Glutamatergic neuron (in vitro differentiated cells): ENCODE measurements at regions not wholly inside any gene's neighbourhood (a gene's known extent, or its start where the extent isn't known, plus 50 kb on each side); places are given as distances from the start of the nearest gene placed in this dataset.
"Not testable (repeated sequence)": the region's sequence is repeated elsewhere in the genome, so short reads cannot be mapped to it uniquely, and the experiment has no call there.

Experiments
- DNase-seq: peaks from one replicate; pipeline ENCODE4 v3.0.0; 2022
- H3K27ac Mint-ChIP-seq: one replicate; pipeline ENCODE4 v1.8.0; 2020; ENCODE audit warnings: mild to moderate bottlenecking, mixed read lengths, inconsistent platforms; ENCODE audit not compliant: unreplicated experiment
- H3K27me3 Mint-ChIP-seq: one replicate; pipeline ENCODE4 v1.8.0; 2020; ENCODE audit warnings: mild to moderate bottlenecking, moderate library complexity, mixed read lengths, inconsistent platforms; ENCODE audit not compliant: unreplicated experiment
- H3K36me3 Mint-ChIP-seq: one replicate; pipeline ENCODE4 v1.8.0; 2020; ENCODE audit warnings: mild to moderate bottlenecking, mixed read lengths, inconsistent platforms; ENCODE audit not compliant: unreplicated experiment
- H3K4me1 Mint-ChIP-seq: one replicate; pipeline ENCODE4 v1.8.0; 2020; ENCODE audit warnings: mild to moderate bottlenecking, low read depth, mixed read lengths, inconsistent platforms; ENCODE audit not compliant: unreplicated experiment
- H3K4me3 Mint-ChIP-seq: one replicate; pipeline ENCODE4 v1.8.0; 2020; ENCODE audit warnings: mild to moderate bottlenecking, mixed read lengths, inconsistent platforms; ENCODE audit not compliant: unreplicated experiment
- H3K9me3 Mint-ChIP-seq: one replicate; pipeline ENCODE4 v1.8.0; 2020; ENCODE audit warnings: mild to moderate bottlenecking, moderate library complexity, mixed read lengths, inconsistent platforms; ENCODE audit not compliant: unreplicated experiment
- TF ChIP-seq, protein P1 (sequence below): fragments of 200-600 bp; sonication (generic); IDR thresholded peaks from one replicate; pipeline ENCODE4 v1.5.0; 2021; ENCODE audit not compliant: partially characterized antibody, unreplicated experiment

DNA sequence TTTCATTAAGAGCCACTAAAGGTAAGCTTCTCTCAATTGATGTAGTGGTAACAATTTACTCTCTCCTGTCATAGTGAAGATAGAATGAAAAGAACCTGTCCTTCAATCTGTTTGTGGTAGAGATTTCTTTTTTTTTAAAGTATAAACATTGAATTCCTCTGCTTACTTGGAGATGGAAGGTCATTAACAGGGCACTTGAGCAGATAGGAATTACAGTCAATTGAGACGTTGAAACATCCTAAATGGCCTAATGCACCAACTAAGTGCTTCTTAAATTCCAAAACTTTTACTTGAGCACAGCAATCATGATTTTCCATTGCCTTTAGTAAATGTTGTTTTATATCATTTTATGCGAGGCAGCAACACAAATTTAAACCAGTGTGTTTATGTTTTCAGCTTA lies 241.4 kb downstream of the FOXG1 start:
- no peaks in the 10 kb centered on the region for H3K27me3 Mint-ChIP-seq
- no peak overlapping the region for H3K4me3 Mint-ChIP-seq
- H3K4me1 Mint-ChIP-seq: no peaks in the 10 kb centered on the region

DNA sequence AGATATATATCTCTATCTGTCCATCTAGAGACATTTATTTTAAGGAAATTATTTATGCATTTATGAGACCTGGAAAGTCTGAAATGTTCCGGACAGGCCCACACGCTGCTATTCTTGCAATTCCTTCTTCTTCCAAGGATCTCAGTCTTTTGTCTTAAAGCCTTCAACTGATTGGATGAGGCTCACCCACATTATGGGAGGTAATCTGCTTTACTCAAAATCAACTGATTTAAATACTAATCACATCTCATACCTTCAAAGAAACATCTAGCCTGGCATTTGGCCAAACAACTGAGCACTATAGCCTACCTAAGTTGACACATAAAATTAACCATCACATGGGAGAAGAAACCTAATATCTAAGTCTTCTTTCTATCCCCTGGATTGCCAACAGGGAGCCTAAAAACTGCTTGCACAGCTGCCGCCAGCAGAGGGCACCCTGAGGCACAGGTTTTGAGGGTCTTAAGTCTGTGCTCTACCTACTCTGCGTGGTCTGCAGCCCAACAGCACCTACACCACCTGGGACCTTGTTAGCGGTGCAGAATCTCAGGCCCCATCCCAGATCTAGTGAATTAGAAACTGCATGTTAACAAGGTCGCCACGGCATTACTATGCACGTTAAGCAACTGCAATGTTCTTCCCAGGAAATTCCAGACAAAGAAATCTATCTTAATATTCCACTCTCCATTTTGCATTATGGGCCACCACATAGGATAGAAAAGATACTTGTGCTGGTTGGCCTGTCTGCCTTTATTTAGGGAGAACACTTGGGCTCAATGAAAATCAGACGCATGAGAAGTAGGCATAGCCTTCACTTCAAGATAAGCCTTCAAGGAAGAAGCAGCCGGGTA lies 249.7 kb downstream of the FOXG1 start:
- Mint-ChIP-seq H3K27me3 (peaks cover 3% of the 10 kb centered on the region), H3K36me3 (no peaks in the 10 kb centered on the region), H3K9me3 (no peaks in the 10 kb centered on the region), H3K27ac (no peak overlapping the region), H3K4me3 (no peak overlapping the region), H3K4me1 (no peaks in the 10 kb centered on the region)
- TF ChIP-seq, protein P1, sequence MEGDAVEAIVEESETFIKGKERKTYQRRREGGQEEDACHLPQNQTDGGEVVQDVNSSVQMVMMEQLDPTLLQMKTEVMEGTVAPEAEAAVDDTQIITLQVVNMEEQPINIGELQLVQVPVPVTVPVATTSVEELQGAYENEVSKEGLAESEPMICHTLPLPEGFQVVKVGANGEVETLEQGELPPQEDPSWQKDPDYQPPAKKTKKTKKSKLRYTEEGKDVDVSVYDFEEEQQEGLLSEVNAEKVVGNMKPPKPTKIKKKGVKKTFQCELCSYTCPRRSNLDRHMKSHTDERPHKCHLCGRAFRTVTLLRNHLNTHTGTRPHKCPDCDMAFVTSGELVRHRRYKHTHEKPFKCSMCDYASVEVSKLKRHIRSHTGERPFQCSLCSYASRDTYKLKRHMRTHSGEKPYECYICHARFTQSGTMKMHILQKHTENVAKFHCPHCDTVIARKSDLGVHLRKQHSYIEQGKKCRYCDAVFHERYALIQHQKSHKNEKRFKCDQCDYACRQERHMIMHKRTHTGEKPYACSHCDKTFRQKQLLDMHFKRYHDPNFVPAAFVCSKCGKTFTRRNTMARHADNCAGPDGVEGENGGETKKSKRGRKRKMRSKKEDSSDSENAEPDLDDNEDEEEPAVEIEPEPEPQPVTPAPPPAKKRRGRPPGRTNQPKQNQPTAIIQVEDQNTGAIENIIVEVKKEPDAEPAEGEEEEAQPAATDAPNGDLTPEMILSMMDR: peak; percentile 74
- DNase-seq: peak; percentile 83

More for the DNA sequence above, 241.4 kb downstream of the FOXG1 start:
- TF ChIP-seq, protein P1: no peak
- H3K9me3 Mint-ChIP-seq: no peaks in the 10 kb centered on the region
- no peaks in the 10 kb centered on the region for H3K36me3 Mint-ChIP-seq
- H3K27ac Mint-ChIP-seq: no peak overlapping the region
- DNase-seq: no peak

DNA sequence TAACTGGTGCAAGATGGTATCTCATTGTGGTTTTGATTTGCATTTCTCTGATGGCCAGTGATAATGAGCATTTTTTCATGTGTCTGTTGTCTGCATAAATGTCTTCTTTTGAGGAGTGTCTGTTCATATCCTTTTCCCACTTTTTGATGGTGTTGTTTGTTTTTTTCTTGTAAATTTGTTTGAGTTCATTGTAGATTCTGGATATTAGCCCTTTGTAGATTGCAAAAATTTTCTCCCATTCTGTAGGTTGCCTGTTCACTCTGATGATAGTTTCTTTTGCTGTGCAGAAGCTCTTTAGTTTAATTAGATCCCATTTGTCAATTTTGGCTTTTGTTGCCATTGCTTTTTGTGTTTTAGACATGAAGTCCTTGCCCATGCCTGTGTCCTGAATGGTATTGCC lies 256.9 kb downstream of the FOXG1 start:
- H3K27me3 Mint-ChIP-seq, H3K27ac Mint-ChIP-seq, DNase-seq, H3K4me3 Mint-ChIP-seq, H3K36me3 Mint-ChIP-seq, H3K9me3 Mint-ChIP-seq, H3K4me1 Mint-ChIP-seq: not testable (repeated sequence)

- not testable (repeated sequence) for H3K36me3 Mint-ChIP-seq, H3K27ac Mint-ChIP-seq, H3K4me1 Mint-ChIP-seq, H3K4me3 Mint-ChIP-seq, H3K9me3 Mint-ChIP-seq, DNase-seq, H3K27me3 Mint-ChIP-seq
Observed at GRCh38 chr14:29027441-29027840, 260.9 kb downstream of the FOXG1 start.

- not testable (repeated sequence) for H3K4me1 Mint-ChIP-seq, H3K27me3 Mint-ChIP-seq, H3K9me3 Mint-ChIP-seq, H3K36me3 Mint-ChIP-seq, H3K27ac Mint-ChIP-seq, H3K4me3 Mint-ChIP-seq, DNase-seq
Observed at GRCh38 chr14:29027941-29028705, 261.5 kb downstream of the FOXG1 start.

DNA sequence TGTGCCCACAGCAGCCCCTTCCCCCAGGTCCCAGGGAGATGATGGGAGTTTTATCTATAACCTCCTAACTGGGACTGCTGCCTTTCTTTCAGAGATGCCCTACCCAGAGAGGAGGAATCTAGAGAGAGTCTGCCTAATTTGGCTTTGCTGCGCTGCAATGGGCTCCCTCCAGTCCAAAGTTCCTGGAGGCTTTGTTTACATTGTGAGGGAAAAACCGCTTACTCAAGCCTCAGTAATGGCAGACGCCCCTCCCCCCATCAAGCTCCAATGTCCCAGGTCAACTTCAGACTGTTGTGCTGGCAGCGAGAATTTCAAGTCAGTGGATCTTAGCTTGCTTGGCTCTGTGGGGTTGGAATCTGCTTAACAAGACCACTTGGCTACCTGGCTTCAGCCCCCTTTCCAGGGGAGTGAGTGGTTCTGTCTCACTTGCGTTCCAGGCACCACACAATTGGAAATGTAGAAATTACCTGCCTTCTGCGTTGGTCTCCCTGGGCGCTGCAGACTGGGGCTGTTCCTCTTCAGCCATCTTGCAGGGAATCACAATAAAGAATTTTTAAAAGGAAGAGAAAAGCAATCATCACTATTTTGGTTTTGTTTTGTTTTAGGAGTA lies 262.5 kb downstream of the FOXG1 start:
- Mint-ChIP-seq H3K9me3 (peaks cover 3% of the 10 kb centered on the region), H3K4me1 (peaks cover 3% of the 10 kb centered on the region), H3K4me3 (no peak overlapping the region), H3K36me3 (peaks cover 4% of the 10 kb centered on the region), H3K27me3 (no peaks in the 10 kb centered on the region), H3K27ac (no peak overlapping the region)
- TF ChIP-seq, protein P1: no peak
- DNase-seq: no peak
